ENCODE measurements at regions not wholly inside any gene's neighbourhood (a gene's known extent, or its start where the extent isn't known, plus 50 kb on each side); places are given as distances from the start of the nearest gene placed in this dataset.
A peak's percentile ranks its signal among the peaks of the same experiment; 100 is the strongest.

DNA sequence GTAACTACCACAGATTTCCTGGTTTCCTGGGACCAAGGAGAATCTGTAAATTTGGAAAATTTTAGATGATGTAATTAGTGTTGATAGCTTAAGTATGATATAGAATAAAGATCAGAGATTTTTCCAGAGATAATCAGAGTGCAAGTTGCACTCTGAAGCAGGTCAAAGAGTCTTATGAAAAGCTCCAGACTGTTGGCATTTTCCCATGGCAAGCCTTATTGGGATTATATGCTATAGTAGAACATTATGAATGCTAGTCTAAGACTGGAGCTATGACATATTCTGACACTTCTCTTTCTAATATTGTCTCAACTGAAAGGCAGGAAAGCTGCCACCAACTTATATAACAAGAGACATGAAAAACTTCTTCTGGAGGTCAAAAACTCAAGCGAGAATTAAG, 1638.3 kb upstream of the LRRTM1 start:
- H3K27me3 Mint-ChIP-seq, result no peaks in the 10 kb centered on the region
- H3K4me1 Mint-ChIP-seq, result no peaks in the 10 kb centered on the region
- H3K9me3 Mint-ChIP-seq, result peaks cover 0 to 7% (median 5%) of the 10 kb centered on the region in 3 donors
- no peak overlapping the region for H3K4me3 Mint-ChIP-seq
- H3K36me3 Mint-ChIP-seq, result no peaks in the 10 kb centered on the region
- H3K27ac Mint-ChIP-seq, result no peak overlapping the region

DNA sequence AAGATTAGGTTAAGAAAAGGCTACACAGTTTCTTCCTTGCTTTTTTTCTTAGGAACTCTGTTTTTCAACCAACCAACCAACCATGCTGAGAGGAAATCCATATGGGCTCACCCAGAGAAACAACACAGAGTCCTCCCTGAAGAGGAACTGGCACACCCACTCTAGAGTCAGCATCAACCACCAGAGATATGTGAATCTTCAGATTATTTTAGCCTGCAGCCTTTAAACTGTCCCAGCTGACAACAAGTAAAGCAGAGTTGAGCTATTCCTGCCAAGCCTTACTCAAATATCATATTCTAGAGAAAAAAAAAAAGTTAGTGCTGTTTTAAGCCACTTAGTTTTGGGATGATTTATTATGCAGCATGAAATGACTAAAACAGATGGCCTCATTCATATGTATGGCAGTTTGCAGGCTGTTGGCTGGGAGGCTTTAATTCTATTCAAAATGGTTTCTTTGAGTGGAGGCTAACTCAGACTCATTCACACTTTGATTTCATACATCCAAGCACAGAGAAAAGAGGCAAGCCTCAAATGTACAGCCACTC, 1637.7 kb upstream of the LRRTM1 start:
- H3K27me3 Mint-ChIP-seq, result no peaks in the 10 kb centered on the region
- H3K4me1 Mint-ChIP-seq, result no peaks in the 10 kb centered on the region
- no peaks in the 10 kb centered on the region for H3K36me3 Mint-ChIP-seq
- peaks cover 0 to 6% (median 5%) of the 10 kb centered on the region in 3 donors for H3K9me3 Mint-ChIP-seq
- H3K4me3 Mint-ChIP-seq, result no peak overlapping the region
- no peak overlapping the region for H3K27ac Mint-ChIP-seq

DNA sequence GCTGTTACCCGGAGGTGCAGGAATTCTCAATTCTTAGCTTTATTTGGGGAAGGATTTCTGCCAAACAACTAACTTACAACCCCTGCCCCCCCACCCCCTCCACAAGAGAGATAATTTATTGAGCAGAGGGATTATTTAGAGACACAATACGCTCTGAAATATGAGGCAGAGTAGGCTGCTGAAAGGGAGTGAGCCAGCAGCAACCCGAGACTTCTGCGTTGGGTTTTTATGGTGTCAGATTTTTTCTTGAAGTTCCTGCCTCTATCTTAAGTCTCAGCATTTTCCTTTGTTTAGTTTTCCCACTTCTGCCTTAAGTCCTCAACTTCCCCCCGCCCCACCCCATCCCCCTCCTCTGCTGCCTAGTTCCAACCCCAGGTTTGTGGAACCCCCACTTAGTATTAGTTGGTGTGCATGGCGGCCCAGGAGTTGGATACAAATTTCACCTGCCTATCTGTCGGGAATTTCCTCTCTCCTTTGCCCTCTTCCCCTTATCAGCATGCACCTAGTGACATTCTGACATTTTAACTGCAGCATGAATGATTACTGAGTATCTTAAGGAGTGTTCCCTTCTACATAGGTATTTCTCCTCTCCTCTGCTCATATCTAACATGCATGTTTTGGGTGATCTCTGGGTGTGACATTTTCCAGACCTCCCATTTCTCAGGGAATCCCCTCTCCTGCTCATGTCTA, 1635.9 kb upstream of the LRRTM1 start:
- no peak overlapping the region for H3K27ac Mint-ChIP-seq
- no peaks in the 10 kb centered on the region for H3K4me1 Mint-ChIP-seq
- H3K9me3 Mint-ChIP-seq, result peaks cover 0 to 10% (median 5%) of the 10 kb centered on the region in 3 donors
- no peaks in the 10 kb centered on the region for H3K36me3 Mint-ChIP-seq
- H3K27me3 Mint-ChIP-seq, result no peaks in the 10 kb centered on the region
- no peak overlapping the region for H3K4me3 Mint-ChIP-seq

DNA sequence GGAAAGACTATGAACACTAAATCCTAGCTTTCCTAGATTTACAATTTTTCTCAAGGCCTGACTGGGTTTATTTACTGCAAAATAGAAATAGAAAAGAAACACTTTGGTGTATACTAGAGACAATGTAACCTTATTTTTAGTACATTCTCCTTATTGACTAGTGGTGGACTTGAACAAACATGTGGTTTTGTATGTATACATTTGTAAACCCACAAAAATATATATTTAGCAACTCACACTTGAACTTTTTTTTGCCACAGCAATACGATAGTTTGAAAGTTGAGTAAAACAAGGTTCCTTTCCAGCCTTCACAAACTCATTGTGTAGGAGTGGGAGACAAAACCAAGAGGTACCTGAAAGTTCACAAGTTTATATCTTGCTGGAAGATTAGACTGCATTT, 1633.4 kb upstream of the LRRTM1 start:
- Mint-ChIP-seq H3K4me3 (no peak overlapping the region), H3K27ac (no peak overlapping the region), H3K27me3 (no peaks in the 10 kb centered on the region), H3K4me1 (no peaks in the 10 kb centered on the region), H3K9me3 (peaks cover 2 to 6% (median 6%) of the 10 kb centered on the region in 3 donors), H3K36me3 (no peaks in the 10 kb centered on the region)

DNA sequence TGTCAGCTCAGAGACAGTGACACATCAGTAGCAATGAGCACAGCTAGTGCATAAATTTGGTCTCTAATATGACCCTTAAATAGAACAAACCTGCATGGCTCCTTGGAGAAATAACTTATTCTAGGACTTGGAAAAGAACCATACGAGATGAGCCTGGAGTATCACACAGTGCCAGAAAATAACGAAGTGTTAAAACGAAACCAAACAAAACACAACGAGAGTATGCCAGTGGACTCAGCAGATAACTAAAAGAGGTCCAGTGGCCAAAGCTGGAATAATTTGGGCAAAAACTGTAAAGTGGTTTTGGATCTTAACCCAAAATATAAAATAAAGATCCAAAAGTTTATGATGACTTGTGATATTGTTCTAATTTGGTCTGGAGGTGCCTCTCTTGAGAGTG, 1599.0 kb upstream of the LRRTM1 start:
- no peak overlapping the region for H3K4me3 Mint-ChIP-seq
- H3K27me3 Mint-ChIP-seq, result no peaks in the 10 kb centered on the region
- H3K4me1 Mint-ChIP-seq, result no peaks in the 10 kb centered on the region
- H3K36me3 Mint-ChIP-seq, result no peaks in the 10 kb centered on the region
- H3K9me3 Mint-ChIP-seq, result peaks cover 2 to 15% (median 4%) of the 10 kb centered on the region in 3 donors
- no peak overlapping the region for H3K27ac Mint-ChIP-seq

DNA sequence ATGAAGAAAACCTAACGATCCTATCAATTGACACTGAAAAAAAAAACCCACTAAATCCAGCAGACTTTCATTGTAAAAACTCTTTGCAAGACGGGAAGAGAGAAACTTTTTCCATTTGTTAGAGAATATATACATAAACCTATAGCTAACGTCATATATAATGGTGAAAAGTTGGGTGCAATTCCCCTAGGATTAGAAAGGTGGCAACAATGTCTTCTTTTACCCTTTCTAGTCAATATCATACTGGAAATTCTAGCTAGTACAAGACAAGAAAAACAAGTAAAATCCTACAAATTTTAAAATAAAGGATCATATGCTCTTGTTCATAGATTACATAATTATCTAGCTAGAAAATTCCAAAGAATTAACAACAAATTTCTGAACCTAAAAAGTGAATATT, 1596.5 kb upstream of the LRRTM1 start:
- peaks cover 3 to 11% (median 4%) of the 10 kb centered on the region in 3 donors for H3K9me3 Mint-ChIP-seq
- no peaks in the 10 kb centered on the region for H3K36me3 Mint-ChIP-seq
- no peak overlapping the region for H3K4me3 Mint-ChIP-seq

DNA sequence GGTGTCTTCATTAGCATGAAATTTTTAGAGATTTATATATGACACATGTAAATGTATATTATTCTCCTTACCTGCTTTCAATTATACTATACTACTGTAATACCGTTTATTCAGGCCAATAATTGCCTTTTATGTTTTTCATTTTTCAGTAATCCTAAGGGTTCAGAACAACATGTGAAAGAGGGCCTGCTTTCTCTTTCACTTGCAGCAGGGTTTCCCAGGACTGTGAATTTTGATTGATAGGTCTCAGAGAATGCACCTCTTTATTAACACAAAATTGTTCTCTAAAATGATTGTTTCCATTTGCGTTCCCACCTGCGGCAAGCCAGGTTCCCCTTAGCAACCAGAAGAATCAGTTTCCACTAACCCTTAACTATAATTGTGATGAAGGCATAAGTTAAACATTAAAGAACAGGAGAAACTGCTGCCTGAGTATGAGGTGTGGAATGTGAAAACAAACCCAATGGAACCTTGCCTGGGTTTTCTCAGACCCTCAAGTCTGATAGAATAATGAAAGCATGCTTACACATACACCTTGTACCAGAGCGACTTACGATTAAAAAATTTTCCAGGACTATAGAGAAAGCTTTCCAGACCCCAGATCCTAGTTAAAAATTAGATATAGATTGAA, 1591.2 kb upstream of the LRRTM1 start:
- no peaks in the 10 kb centered on the region for H3K36me3 Mint-ChIP-seq
- H3K27ac Mint-ChIP-seq, result no peak overlapping the region
- H3K4me3 Mint-ChIP-seq, result no peak overlapping the region
- peaks cover 2 to 6% (median 3%) of the 10 kb centered on the region in 3 donors for H3K9me3 Mint-ChIP-seq
- H3K4me1 Mint-ChIP-seq, result no peaks in the 10 kb centered on the region
- H3K27me3 Mint-ChIP-seq, result no peaks in the 10 kb centered on the region

More for the DNA sequence above, 1596.5 kb upstream of the LRRTM1 start:
- no peaks in the 10 kb centered on the region for H3K4me1 Mint-ChIP-seq
- no peak overlapping the region for H3K27ac Mint-ChIP-seq
- H3K27me3 Mint-ChIP-seq, result no peaks in the 10 kb centered on the region

DNA sequence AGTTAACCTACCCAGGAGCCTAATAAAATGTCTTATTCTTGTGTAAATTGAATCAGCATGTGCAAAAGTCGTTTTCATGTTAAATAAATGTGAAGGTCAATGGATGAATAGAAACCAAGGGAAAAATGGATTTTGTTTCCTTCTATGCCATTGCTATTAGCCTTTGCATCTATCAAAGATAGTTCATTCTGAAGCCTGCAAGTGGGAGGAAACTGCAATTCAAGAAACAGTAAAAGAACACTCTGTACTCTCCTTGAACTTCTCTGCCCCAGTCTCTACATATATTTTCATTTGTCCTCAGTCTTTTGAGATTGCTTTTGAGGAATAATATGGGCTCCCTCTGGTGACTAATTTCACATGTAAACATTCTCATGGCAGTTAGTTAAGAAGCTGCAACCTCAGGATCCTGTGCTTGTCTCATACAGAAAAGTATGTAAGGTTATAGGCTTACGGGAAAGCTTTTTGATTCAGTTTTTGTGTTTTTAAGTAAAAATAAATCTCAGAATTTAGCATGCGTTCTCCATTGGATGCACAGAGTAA, 1590.0 kb upstream of the LRRTM1 start:
- H3K9me3 Mint-ChIP-seq, result peaks cover 2 to 6% (median 3%) of the 10 kb centered on the region in 3 donors
- no peak overlapping the region for H3K27ac Mint-ChIP-seq
- no peaks in the 10 kb centered on the region for H3K4me1 Mint-ChIP-seq
- no peaks in the 10 kb centered on the region for H3K27me3 Mint-ChIP-seq
- H3K36me3 Mint-ChIP-seq, result no peaks in the 10 kb centered on the region
- H3K4me3 Mint-ChIP-seq, result no peak overlapping the region

DNA sequence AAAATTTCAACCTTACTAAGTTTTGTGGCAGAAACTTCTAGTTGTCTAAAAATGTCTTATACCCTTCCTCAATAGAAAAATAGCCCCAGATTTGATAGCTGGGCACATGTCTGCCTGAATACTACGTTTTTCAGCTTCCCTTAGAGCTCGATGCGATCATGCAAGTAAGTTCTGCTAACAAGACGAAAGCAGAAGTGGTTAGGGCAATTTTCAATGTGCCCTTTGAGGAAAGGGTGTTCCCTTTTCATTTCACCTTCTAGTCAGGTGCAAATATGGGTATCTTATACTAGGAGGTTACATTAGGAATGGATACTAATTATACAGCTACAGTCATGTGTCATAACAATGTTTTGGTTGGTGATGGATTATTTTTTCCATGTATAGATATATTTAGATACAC, 1572.1 kb upstream of the LRRTM1 start:
- H3K9me3 Mint-ChIP-seq, result peaks cover 0 to 7% (median 6%) of the 10 kb centered on the region in 3 donors
- H3K36me3 Mint-ChIP-seq, result no peaks in the 10 kb centered on the region
- H3K4me1 Mint-ChIP-seq, result no peaks in the 10 kb centered on the region
- H3K4me3 Mint-ChIP-seq, result no peak overlapping the region
- H3K27me3 Mint-ChIP-seq, result no peaks in the 10 kb centered on the region
- no peak overlapping the region for H3K27ac Mint-ChIP-seq

DNA sequence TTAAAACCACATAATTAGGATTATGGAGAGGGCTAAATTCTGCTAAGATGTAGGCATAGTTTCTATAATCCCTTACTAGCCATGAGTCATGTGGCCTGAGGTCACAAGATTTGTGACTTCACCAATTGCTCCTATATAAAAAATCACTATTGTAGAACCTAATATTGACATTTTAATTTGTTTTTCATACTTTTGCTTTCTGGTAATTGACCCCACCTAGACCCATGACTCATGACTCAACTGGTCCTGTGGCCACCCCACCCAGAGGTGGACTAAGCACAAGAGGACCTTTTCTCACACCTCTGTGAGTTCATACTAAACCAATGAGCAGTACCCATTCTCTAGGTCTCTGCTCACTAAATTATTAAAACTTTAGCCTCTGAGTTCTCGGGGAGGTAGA, 1567.5 kb upstream of the LRRTM1 start:
- H3K9me3 Mint-ChIP-seq, result peaks cover 4 to 12% (median 6%) of the 10 kb centered on the region in 3 donors

DNA sequence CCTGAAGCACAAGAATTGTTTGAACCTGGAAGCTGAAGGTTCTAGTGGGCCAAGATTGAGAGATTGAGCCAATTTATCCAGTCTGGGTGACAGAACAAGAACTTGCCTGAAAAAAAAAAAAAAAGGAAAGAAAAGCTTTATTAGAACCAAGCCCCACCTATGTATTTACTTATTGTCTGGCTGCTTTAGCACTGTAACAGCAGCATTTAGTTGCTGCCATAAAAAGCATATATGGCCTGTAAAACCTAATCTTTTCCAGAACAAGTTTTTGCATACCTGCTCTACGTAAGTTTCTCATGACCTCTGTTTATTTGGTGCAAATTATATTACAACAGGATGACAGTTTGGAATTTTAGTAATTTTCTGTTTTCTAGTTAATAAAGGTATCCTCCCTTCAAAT, 1565.6 kb upstream of the LRRTM1 start:
- Mint-ChIP-seq H3K9me3 (peaks cover 4 to 12% (median 6%) of the 10 kb centered on the region in 3 donors), H3K4me3 (no peak overlapping the region), H3K27me3 (no peaks in the 10 kb centered on the region), H3K4me1 (no peaks in the 10 kb centered on the region), H3K36me3 (peaks cover 2% of the 10 kb centered on the region), H3K27ac (no peak overlapping the region)

More for the DNA sequence above, 1567.5 kb upstream of the LRRTM1 start:
- H3K27me3 Mint-ChIP-seq, result no peaks in the 10 kb centered on the region
- no peak overlapping the region for H3K27ac Mint-ChIP-seq
- H3K4me3 Mint-ChIP-seq, result no peak overlapping the region
- no peaks in the 10 kb centered on the region for H3K4me1 Mint-ChIP-seq
- peaks cover 2% of the 10 kb centered on the region for H3K36me3 Mint-ChIP-seq

DNA sequence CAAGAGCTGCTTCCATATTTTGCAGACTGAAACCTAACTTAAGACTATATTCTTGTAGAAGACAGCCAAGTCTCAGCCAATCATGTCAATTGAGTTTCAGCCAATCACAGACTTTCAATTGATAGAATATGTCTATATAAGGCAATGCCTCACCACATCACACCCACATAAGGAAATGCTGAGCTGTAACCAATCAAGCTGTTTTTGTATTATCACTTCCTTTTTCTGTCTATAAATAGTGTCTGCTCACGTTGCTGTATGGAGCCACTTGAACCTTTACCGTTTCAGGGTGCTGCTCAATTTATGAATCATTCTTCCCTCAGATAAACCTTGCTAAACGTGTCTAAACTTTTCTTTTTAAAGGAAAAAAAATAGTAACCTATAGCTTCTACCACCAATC, 1554.4 kb upstream of the LRRTM1 start:
- Mint-ChIP-seq H3K36me3 (no peaks in the 10 kb centered on the region), H3K4me3 (no peak overlapping the region), H3K27me3 (no peaks in the 10 kb centered on the region), H3K4me1 (no peaks in the 10 kb centered on the region), H3K27ac (no peak overlapping the region), H3K9me3 (peaks cover 1 to 9% (median 2%) of the 10 kb centered on the region in 3 donors)

DNA sequence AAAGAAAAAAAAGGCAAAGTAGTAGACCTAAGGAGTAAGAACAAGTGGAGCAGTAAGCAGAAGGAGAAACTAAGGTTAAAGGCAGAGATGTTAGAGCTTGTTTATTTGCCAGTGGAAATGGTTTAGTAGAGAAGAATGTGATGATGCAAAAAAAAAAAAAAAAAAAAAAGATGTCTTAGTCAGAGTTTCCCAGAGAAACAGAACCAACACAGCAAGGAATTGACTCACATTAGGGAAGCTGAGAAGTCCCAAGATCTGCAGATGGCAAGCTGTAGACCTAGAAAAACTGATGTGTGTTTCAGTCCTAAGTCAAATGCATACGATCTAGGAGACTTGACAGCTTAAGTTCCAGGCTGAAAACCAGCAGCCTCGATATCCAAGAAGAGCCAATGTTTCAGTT, 1548.8 kb upstream of the LRRTM1 start:
- peaks cover 0 to 5% (median 4%) of the 10 kb centered on the region in 3 donors for H3K9me3 Mint-ChIP-seq
- no peaks in the 10 kb centered on the region for H3K4me1 Mint-ChIP-seq
- H3K36me3 Mint-ChIP-seq, result no peaks in the 10 kb centered on the region
- no peak overlapping the region for H3K4me3 Mint-ChIP-seq
- H3K27ac Mint-ChIP-seq, result no peak overlapping the region
- no peaks in the 10 kb centered on the region for H3K27me3 Mint-ChIP-seq

DNA sequence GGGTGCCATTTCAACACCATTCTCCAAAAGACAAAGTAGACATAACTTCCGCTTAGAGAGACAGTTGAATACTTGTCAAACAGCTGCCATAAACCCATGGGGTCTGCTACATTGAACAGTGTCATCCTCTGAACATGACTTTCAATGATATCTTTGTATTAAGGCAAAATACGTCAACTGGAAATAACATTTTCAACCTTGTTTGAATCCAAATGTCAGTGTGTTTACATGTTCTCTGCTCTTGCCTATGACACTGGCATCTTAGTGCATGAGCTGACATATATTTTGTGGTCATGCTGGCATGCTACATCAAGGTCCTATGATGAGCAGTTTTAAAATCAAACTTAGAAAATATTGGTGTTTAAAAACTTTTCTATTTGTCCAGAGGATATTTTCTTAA, 1548.1 kb upstream of the LRRTM1 start:
- no peaks in the 10 kb centered on the region for H3K27me3 Mint-ChIP-seq
- no peaks in the 10 kb centered on the region for H3K4me1 Mint-ChIP-seq
- H3K36me3 Mint-ChIP-seq, result no peaks in the 10 kb centered on the region
- H3K9me3 Mint-ChIP-seq, result peaks cover 0 to 5% (median 4%) of the 10 kb centered on the region in 3 donors
- no peak overlapping the region for H3K27ac Mint-ChIP-seq
- H3K4me3 Mint-ChIP-seq, result no peak overlapping the region

DNA sequence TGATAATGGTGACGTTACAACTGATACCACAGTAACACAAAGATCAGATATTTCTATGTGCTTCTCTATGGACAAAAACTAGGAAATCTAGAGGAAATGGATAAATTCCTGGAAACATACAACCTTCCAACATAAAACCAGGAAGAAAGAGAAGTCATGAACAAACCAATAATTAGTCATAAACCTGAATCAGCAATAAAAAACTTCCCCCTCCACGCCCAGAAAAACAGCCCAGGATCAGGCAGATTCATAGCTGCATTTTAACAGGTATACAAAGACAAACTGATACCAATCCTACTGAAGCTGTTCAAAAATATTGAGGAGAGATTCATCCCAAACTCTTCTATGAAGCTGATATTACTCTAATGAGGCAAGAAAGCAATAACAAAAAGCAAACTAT, 1535.2 kb upstream of the LRRTM1 start:
- no peak overlapping the region for H3K4me3 Mint-ChIP-seq
- H3K27me3 Mint-ChIP-seq, result no peaks in the 10 kb centered on the region
- peak overlapping the region in 1 of 3 donors; percentile 87 for H3K27ac Mint-ChIP-seq
- no peaks in the 10 kb centered on the region for H3K4me1 Mint-ChIP-seq
- peaks cover 5 to 21% (median 10%) of the 10 kb centered on the region in 3 donors for H3K9me3 Mint-ChIP-seq
- H3K36me3 Mint-ChIP-seq, result no peaks in the 10 kb centered on the region
